ENCODE measurements at regions not wholly inside any gene's neighbourhood (a gene's known extent, or its start where the extent isn't known, plus 50 kb on each side); places are given as distances from the start of the nearest gene placed in this dataset.

DNA sequence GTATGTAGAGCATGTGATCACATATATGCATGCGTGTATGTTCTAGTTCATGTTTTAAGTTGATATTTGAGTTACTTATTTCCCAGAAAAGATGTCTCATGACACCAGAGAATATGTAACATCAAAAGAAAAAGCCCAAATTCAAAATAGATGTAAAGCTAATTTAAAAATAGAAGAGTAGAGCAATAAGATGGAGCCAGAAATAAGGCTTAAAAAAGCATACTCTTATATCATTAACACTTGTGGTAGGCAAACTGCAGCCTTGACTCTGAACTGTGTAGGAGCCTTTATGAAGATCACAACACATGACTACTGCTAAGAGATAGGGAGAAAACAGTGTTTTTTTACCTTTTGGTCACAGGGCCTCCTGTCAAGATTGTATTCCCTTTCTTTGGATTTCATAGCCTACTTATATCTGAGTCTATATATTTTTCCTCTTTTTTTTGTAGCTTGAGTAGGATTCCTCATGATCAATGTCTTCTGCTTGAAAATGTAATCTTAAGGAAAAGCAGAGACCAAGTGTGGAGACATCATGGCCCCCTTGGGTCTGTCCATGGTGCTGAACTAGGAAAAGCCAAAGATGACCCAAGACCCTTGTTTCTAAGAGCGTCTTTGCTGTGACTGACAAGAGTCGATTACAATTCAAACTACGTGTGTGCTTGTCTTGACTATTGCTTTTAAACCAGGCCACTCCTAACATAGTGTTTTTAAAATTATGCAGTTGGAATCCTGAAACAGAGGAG, 390.4 kb downstream of the SHISA9 start:
- FAIRE-seq (no peak), DNase-seq (ENCODE audit: insufficient read length, low spot score) (no peak)

GRCh38 chr16:13296206-13296605, 394.8 kb downstream of the SHISA9 start:
- FAIRE-seq: no peak

GRCh38 chr16:13298666-13299065, 397.3 kb downstream of the SHISA9 start:
- no peak for FAIRE-seq
- no peak for DNase-seq (ENCODE audit: insufficient read length, low spot score)

More at GRCh38 chr16:13296206-13296605, 394.8 kb downstream of the SHISA9 start:
- no peak for DNase-seq (ENCODE audit: insufficient read length, low spot score)

DNA sequence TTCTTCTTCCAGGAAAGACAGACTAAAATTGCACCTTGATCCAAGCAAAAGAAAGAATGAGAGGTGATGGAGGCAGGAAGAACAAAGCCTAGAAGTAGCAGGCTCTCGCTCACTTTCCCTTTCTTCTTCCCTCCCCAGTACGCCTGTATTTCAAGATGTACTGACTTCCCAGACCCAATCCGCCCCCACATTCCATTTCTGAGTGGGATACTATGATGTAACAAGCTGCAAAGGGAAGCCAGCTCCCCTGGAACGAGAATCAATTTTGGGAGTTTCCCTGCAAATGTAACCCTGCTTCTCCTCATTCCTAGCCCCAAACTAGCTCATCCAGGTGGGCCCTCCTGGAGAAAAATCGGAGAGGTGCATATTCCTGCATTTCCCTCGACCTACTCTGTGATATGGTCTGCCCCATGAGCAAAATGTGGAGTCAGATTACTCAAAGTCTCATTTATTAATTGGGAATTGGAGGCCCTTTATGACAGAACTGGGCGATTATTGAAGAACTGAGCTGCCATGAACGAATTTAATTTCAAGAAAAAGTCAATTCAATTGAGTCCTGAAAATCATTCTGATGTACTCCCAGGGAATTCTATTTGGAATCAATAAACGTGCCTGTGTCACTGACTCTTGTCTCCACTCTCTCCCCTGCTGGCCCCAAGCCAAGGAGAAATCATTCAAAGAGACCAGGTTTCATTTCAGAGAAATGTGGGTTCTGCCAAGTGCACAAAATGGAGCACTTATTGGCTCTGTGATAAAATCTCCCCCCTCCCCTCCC, 398.9 kb downstream of the SHISA9 start:
- FAIRE-seq: no peak
- no peak for DNase-seq (ENCODE audit: insufficient read length, low spot score)

DNA sequence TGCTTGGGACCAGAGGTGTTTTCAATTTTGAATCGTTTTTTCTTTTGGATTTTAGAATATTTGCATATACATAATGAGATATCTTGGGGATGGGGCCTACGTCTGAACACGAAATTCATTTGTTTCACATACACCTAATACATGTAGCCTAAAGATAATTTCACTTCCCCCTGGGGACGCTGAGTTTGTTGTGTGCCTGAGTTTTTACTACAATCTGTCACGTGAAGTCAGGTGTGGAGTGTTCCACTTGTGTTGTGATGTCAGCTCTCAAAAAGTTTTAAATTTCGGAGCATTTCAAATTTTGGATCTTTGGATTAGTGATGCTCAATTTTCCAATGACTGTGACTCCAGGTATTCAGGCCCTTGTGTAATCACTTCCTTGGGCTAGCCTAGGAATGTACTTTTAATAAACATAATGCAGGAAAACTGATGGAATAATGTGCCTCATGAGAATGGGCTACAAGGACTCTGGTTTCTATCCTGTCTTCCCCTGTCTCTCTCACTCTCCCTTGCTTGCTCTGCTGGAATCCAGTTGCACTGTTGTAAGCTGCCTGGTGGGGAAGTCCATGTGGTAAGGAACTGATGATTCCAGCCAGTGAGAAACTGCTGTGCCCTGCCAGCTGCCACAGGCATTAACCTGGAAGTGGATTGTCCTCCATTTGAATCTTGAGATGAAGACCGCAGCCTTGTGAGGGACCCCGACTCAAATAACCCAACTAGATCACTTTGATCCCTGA, 403.8 kb downstream of the SHISA9 start:
- FAIRE-seq (no peak), DNase-seq (ENCODE audit: insufficient read length, low spot score) (no peak)

DNA sequence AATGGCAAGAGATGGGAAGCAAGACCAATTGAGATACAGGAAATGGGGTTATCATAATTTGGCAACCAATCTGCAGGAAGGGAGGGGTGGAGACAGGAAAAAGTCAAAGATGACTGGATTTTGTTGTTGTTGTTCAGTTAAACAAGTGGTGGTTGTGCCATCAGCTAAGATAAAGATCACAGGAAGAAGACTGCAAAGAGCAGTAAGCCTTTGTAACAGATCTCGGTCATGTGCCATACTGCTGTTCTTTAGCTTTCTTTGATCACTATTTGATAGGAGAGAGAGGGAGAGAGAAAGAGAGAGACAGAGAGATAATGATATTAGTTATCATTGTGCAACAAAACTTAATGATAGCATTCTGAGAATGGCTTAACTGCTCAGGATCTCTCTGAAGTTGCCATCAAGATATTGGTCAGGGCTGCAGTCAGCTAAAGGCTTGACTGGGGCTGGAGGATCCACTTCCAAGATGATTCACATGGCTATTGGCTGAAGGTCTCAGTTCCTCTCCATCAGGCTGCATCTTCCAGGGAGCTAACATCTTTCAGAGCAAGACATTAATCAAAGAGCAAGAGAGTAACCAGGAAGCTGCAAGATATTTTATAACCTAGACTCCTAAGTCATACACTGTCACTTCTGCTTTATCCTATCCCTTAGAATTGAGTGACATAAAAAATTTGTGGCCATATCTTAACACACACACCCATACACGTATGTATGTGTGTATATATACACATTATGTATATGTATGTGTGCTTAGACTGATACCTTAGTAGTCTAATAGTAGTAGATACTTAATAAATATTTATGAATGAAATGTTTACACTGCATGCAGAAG, 405.0 kb downstream of the SHISA9 start:
- no peak for DNase-seq (ENCODE audit: insufficient read length, low spot score)
- no peak for FAIRE-seq

DNA sequence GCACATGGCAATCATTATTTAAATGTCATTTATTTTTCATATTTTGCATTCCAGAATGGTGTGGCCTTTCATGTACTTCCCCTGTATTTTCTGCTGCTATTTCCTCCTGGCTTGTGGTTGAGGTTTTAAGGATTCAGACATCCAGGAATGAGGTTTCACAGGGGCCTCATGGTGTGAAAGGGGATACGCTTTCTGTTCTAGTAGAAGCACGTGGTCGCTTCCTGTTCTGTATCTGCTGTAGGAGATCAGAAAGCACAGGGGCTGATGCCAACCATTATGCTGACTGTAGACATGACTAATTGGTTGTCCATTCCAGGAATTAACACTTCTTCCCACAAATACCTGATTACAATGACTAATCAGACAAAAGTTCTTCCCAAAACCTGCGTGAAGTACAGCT, 405.9 kb downstream of the SHISA9 start:
- DNase-seq (ENCODE audit: insufficient read length, low spot score) (no peak), FAIRE-seq (no peak)

- FAIRE-seq (no peak), DNase-seq (ENCODE audit: insufficient read length, low spot score) (no peak)
Observed at GRCh38 chr16:13307851-13308250, 406.5 kb downstream of the SHISA9 start.

DNA sequence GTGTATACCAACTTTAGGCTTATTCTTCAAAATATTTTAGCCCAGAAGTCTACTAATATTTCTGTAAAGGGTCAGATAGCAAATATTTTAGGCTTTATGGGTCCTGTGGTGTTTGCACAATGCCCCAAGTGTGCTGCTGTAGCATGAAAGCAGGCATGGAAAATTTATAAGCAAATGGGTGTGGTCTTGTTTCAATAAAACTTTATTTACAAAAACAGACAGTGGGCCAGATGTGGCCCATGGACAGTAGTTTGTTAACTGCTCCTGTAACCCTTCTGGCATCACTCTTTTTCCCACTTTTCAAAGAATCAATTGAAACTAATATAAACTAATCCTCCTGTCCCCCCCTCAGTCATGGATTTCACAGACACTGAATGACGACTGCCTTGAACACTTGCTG, 410.7 kb downstream of the SHISA9 start:
- DNase-seq (ENCODE audit: insufficient read length, low spot score) (no peak), FAIRE-seq (no peak)

DNA sequence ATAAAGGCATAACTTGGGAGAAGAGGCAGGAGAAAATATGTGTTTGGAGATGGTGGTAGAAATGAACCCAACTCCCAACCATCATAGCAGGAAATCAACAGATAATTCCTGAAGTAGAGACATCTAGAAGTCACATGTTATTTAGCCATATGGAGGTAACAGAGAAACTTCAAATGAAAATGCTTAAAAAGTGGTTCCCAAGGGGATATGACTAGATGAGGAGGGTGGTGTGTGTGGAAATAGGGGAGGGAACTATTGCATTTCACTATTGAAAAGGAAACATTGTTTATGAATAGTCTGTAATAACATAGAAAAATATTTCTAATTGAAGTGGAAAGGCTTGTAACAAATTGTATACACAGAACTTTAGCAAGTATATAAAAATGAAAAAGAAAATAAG, 412.0 kb downstream of the SHISA9 start:
- DNase-seq (ENCODE audit: insufficient read length, low spot score) (no peak), FAIRE-seq (no peak)

- DNase-seq (ENCODE audit: insufficient read length, low spot score) (no peak), FAIRE-seq (no peak)
Observed at GRCh38 chr16:13314633-13315032, 413.2 kb downstream of the SHISA9 start.

GRCh38 chr16:13315642-13316427, 414.4 kb downstream of the SHISA9 start:
- no peak for DNase-seq (ENCODE audit: insufficient read length, low spot score)
- no peak for FAIRE-seq

- no peak for FAIRE-seq
- DNase-seq (ENCODE audit: insufficient read length, low spot score): no peak
Observed at GRCh38 chr16:13322336-13322735, 420.9 kb downstream of the SHISA9 start.

GRCh38 chr16:13324851-13325250, 423.5 kb downstream of the SHISA9 start:
- FAIRE-seq (no peak), DNase-seq (ENCODE audit: insufficient read length, low spot score) (no peak)

DNA sequence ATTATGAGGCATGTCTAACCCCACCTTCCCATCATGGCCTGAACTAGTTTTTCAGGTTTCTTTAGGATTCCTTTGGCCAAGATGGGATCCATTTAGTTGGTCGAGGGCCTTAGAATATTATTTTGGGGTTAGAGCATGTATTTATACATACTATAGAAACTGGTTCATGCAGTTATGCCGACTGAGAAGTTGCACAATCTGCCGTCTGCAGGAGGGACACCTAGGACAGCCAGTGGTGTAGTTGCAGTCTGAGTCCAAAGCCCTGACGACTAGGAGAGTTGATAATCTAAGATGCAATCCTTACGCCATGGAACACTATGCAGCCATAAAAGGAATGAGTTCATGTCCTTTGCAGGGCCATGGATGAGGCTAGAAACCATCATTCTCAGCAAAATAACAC, 424.0 kb downstream of the SHISA9 start:
- DNase-seq (ENCODE audit: insufficient read length, low spot score): no peak
- no peak for FAIRE-seq

- DNase-seq (ENCODE audit: insufficient read length, low spot score): no peak
- no peak for FAIRE-seq
Observed at GRCh38 chr16:13331918-13332317, 430.5 kb downstream of the SHISA9 start.

- DNase-seq (ENCODE audit: insufficient read length, low spot score): no peak
- no peak for FAIRE-seq
Observed at GRCh38 chr16:13332713-13333255, 431.4 kb downstream of the SHISA9 start.

- DNase-seq (ENCODE audit: insufficient read length, low spot score) (no peak), FAIRE-seq (no peak)
Observed at GRCh38 chr16:13333336-13333735, 431.9 kb downstream of the SHISA9 start.

DNA sequence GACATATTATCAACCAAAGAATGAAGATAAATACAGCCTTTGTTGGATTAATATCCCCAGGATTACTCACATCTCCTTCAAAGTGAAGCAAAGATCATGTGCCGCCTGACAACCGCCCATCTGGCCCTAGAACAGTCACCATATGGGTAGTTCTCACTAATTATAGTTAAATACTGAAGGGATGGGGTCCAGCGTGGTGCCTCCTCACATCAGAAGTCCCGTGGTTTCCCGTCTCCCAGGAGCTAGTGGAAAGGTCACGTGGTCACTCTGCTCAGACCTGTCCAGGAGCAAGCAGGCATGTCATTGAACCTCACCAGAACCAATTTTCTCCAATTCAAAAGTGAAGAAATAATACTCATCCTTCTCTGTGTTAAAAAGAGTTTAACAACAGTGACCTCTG, 434.5 kb downstream of the SHISA9 start:
- DNase-seq (ENCODE audit: insufficient read length, low spot score) (no peak), FAIRE-seq (no peak)

DNA sequence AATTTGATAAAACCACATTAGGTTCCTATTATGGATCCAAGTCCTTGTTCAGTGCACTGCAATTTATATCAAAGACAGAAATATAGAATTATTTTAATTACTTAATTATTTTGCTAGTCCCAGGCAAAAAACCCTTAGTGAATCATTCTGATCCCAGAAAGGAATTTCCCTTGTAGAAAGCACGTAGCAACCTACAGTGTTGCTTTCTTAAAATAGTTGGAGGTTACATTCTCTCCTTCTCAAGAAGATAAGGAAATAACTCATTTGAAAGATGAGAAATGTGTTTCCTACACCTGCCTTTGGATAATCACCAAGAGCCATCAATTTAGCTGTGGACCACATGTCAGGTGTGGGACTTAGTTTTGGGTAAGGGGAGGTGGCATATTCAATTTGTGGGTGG, 434.9 kb downstream of the SHISA9 start:
- FAIRE-seq (no peak), DNase-seq (ENCODE audit: insufficient read length, low spot score) (no peak)
